Liver (tissue), 8 donors: ENCODE measurements at regions not wholly inside any gene's neighbourhood (a gene's known extent, or its start where the extent isn't known, plus 50 kb on each side); places are given as distances from the start of the nearest gene placed in this dataset.
A peak's percentile ranks its signal among the peaks of the same experiment; 100 is the strongest.

ENCODE experiments used
- DNase-seq: peaks from one replicate; pipeline ENCODE4 v3.0.0-alpha.2; 2017; ENCODE audit warnings: low spot score
- H3K27ac ChIP-seq, 2 donors: one replicate each; pipeline ENCODE4 v1.7.0; 2013; ENCODE audit warnings: inconsistent platforms in 2 of 2, low read length in 2 of 2, control low read depth in 1 of 2, low read depth in 1 of 2, mild to moderate bottlenecking in 1 of 2
- H3K27me3 ChIP-seq, 4 donors: one replicate each; pipeline versions ENCODE4 v1.6.1 to v1.7.0; 2013; ENCODE audit warnings: low read length in 3 of 4, inconsistent platforms in 1 of 4, mild to moderate bottlenecking in 1 of 4, moderate library complexity in 1 of 4; ENCODE audit not compliant: control insufficient read depth in 4 of 4, insufficient read depth in 4 of 4
- H3K36me3 ChIP-seq, 4 donors: one replicate each; pipeline versions ENCODE4 v1.6.1 to v1.7.0; 2013; ENCODE audit warnings: low read length in 3 of 4, mild to moderate bottlenecking in 3 of 4, low read depth in 1 of 4, moderate library complexity in 1 of 4; ENCODE audit not compliant: control insufficient read depth in 4 of 4, insufficient read depth in 3 of 4
- H3K4me1 ChIP-seq, 4 donors: one replicate each; pipeline versions ENCODE4 v1.6.1 to v1.7.0; 2013; ENCODE audit warnings: low read length in 3 of 4, mild to moderate bottlenecking in 3 of 4, moderate library complexity in 1 of 4; ENCODE audit not compliant: control insufficient read depth in 4 of 4, insufficient read depth in 4 of 4
- H3K4me3 ChIP-seq, 3 donors: one replicate each; pipeline versions ENCODE4 v1.6.1 to v1.7.0; 2013; ENCODE audit warnings: low read length in 3 of 3, control low read depth in 1 of 3, low read depth in 1 of 3, mild to moderate bottlenecking in 1 of 3
- H3K9ac ChIP-seq, 2 donors: one replicate each; pipeline ENCODE4 v1.7.0; 2013; ENCODE audit warnings: low read length in 2 of 2, mild to moderate bottlenecking in 2 of 2, moderate library complexity in 2 of 2, control low read depth in 1 of 2, low read depth in 1 of 2
- H3K9me3 ChIP-seq, 4 donors: one replicate each; pipeline versions ENCODE4 v1.6.1 to v1.7.0; 2013; ENCODE audit warnings: low read length in 3 of 4; ENCODE audit not compliant: control insufficient read depth in 4 of 4
- ATF3 ChIP-seq: IDR thresholded peaks from 2 replicates; pipeline ENCODE4 v1.6.1; 2016; ENCODE audit warnings: antibody characterized with exemption
- CTCF ChIP-seq: fragments of 150-350 bp; IDR thresholded peaks from 2 replicates; pipeline ENCODE4 v1.5.1; 2017; ENCODE audit warnings: improper control_type of control experiment, low read depth, low read length; ENCODE audit not compliant: missing input control
- EGR1 ChIP-seq, 2 donors: IDR thresholded peaks; 2 replicates each; pipeline ENCODE4 v1.6.1; 2016 to 2018; ENCODE audit warnings: antibody characterized with exemption in 2 of 2, low read depth in 2 of 2
- FOXA1 ChIP-seq: IDR thresholded peaks from 2 replicates; pipeline ENCODE4 v1.6.1; 2016; ENCODE audit warnings: antibody characterized with exemption
- FOXA2 ChIP-seq: IDR thresholded peaks from 2 replicates; pipeline ENCODE4 v1.6.1; 2016; ENCODE audit warnings: antibody characterized with exemption
- HNF4A ChIP-seq, 2 donors: conservative IDR thresholded peaks; 2 replicates each; pipeline ENCODE4 v1.6.1; 2016; ENCODE audit warnings: antibody characterized with exemption in 2 of 2, mild to moderate bottlenecking in 2 of 2
- JUND ChIP-seq, 2 donors: IDR thresholded peaks; 2 replicates each; pipeline ENCODE4 v1.6.1; 2016; ENCODE audit warnings: antibody characterized with exemption in 2 of 2
- MAX ChIP-seq: IDR thresholded peaks from 2 replicates; pipeline ENCODE4 v1.6.1; 2016; ENCODE audit warnings: antibody characterized with exemption
- NR2F2 ChIP-seq: IDR thresholded peaks from 2 replicates; pipeline ENCODE4 v1.6.1; 2016; ENCODE audit warnings: antibody characterized with exemption
- RAD21 ChIP-seq, 2 donors: IDR thresholded peaks; 2 replicates each; pipeline ENCODE4 v1.6.1; 2016; ENCODE audit warnings: antibody characterized with exemption in 2 of 2, mild to moderate bottlenecking in 2 of 2
- REST ChIP-seq: IDR thresholded peaks from 2 replicates; pipeline ENCODE4 v1.6.1; 2016; ENCODE audit warnings: antibody characterized with exemption, mild to moderate bottlenecking
- TAF1 ChIP-seq: conservative IDR thresholded peaks from 2 replicates; pipeline ENCODE4 v1.6.1; 2016; ENCODE audit warnings: antibody characterized with exemption, mild to moderate bottlenecking
- YY1 ChIP-seq: IDR thresholded peaks from 2 replicates; pipeline ENCODE4 v1.6.1; 2016; ENCODE audit warnings: antibody characterized with exemption, mild to moderate bottlenecking
- ZBTB33 ChIP-seq: IDR thresholded peaks from 2 replicates; pipeline ENCODE4 v1.6.1; 2016; ENCODE audit warnings: antibody characterized with exemption
- WGBS: extraction: QIAGEN DNeasy Blood & Tissue Kit; methylation state at CpG from one replicate; pipeline ENCODE4 v1.1.7; 2013; 5-methylcytosine and 5-hydroxymethylcytosine counted together
- donor health status: healthy.
- donor health status: healthy.
- donor health status: healthy.
- donor health status: healthy.
- donor health status: healthy.

GRCh38 chr13:71068041-71068440, 799.0 kb downstream of the DACH1 start (continued):
- TF ChIP-seq YY1 (no peak), TAF1 (no peak), FOXA2 (no peak), RAD21 (IDR thresholded peaks at IDR 0.05) (no peak), EGR1 (IDR thresholded peaks at IDR 0.05; ENCODE audit: low read depth in 2 of 2) (no peak), JUND (IDR thresholded peaks at IDR 0.05) (no peak), MAX (no peak), ATF3 (no peak), NR2F2 (no peak)

GRCh38 chr13:71067165-71067815, 799.7 kb downstream of the DACH1 start:
- Histone ChIP-seq H3K36me3 (no peaks in the 10 kb centered on the region), H3K4me3 (no peak overlapping the region), H3K9ac (no peak overlapping the region), H3K27me3 (no peaks in the 10 kb centered on the region), H3K27ac (no peak overlapping the region), H3K9me3 (no peaks in the 10 kb centered on the region), H3K4me1 (no peaks in the 10 kb centered on the region)
- 66% methylated on average over 3 of the region's 3 CpGs for WGBS
- no peak for DNase-seq
- TF ChIP-seq FOXA1 = no peak
- peak in 1 of 2 donors; percentile 48 for TF ChIP-seq RAD21 (IDR thresholded peaks at IDR 0.05)

GRCh38 chr13:71056581-71056980, 810.4 kb downstream of the DACH1 start:
- TF ChIP-seq JUND (IDR thresholded peaks at IDR 0.05) (no peak), FOXA2 (no peak), ATF3 (no peak), REST (no peak), TAF1 (no peak), CTCF (no peak), HNF4A (conservative IDR thresholded peaks at IDR 0.05) (no peak), MAX (no peak), ZBTB33 (no peak), YY1 (no peak), FOXA1 (no peak)
- 71% methylated on average over 4 of the region's 4 CpGs for WGBS
- no peak for DNase-seq
- Histone ChIP-seq H3K4me1 (no peaks in the 10 kb centered on the region), H3K9ac (no peak overlapping the region), H3K4me3 (no peak overlapping the region), H3K9me3 (peaks cover 0 to 3% (median 0%) of the 10 kb centered on the region in 4 donors), H3K36me3 (no peaks in the 10 kb centered on the region), H3K27ac (no peak overlapping the region), H3K27me3 (no peaks in the 10 kb centered on the region)
